HCT116 (cell line): ENCODE measurements at regions not wholly inside any gene's neighbourhood (a gene's known extent, or its start where the extent isn't known, plus 50 kb on each side); places are given as distances from the start of the nearest gene placed in this dataset.

Experiments used
- ATAC-seq: fragments of 200-7000 bp; cut with Tn5 transposase; 2 replicates; pipeline ENCODE4 v1.9.1; 2020; ENCODE audit warnings: mild to moderate bottlenecking, moderate library complexity
- BruUV-seq: library from RNA; stranded (reverse); fragments of 400-500 nt; replicated peaks from 2 replicates; lab custom pipeline; 2021; lab: Mats Ljungman, UMichigan
- CTCF ChIA-PET: fragments of 300-600 bp; sonication (Branson Sonifier 250); formaldehyde crosslinking; loops from one replicate; lab custom pipeline; 2021; ENCODE audit warnings: antibody characterized with exemption; lab: Charles Lee
- POLR2A ChIA-PET: fragments of 300-600, 350-600 bp; sonication (Branson Sonifier 250); formaldehyde crosslinking; loops from one replicate; lab custom pipeline; 2021; ENCODE audit warnings: antibody characterized with exemption; lab: Charles Lee
- RAD21 ChIA-PET, 2 experiments: fragments of 300-600 bp; sonication (Branson Sonifier 250); formaldehyde crosslinking; loops; one replicate each; lab custom pipeline; 2023; ENCODE audit warnings: low total read pairs in 2 of 2; ENCODE audit not compliant: uncharacterized antibody in 2 of 2, unreplicated experiment in 2 of 2, low non-redundant PET in 1 of 2; lab: Charles Lee
- DNase-seq: peaks from one replicate; pipeline ENCODE4 v3.0.0-alpha.2; 2010; ENCODE audit warnings: low read depth, low spot score
- H2AFZ ChIP-seq: fragments of 200-600 bp; shearing (Covaris generic), sonication (generic); 2 replicates; pipeline ENCODE4 v1.6.1; 2017; ENCODE audit warnings: low read depth, mixed run types, mixed read lengths, antibody characterized with exemption, low read length; ENCODE audit not compliant: poor library complexity, severe bottlenecking
- H3K27ac ChIP-seq: 2 replicates; pipeline ENCODE4 v1.5.1; 2012; ENCODE audit warnings: low read depth, low read length
- H3K27me3 ChIP-seq: fragments of 200-600 bp; sonication (generic); 2 replicates; pipeline ENCODE4 v1.6.1; 2016; ENCODE audit warnings: mixed run types, low read length, mixed read lengths; ENCODE audit not compliant: insufficient read depth
- H3K36me3 ChIP-seq, 2 experiments: fragments of 200-500 bp in 1 of 2; fragments of 200-600 bp in 1 of 2; sonication (Bioruptor generic) in 1 of 2; sonication (generic) in 1 of 2; 2 replicates each; pipeline versions ENCODE4 v1.5.1 to v1.6.1; 2014 to 2016; ENCODE audit warnings: low read length in 2 of 2, inconsistent platforms in 1 of 2, mixed read lengths in 1 of 2, mixed run types in 1 of 2; ENCODE audit not compliant: insufficient read depth in 2 of 2, control insufficient read depth in 1 of 2
- H3K4me1 ChIP-seq, 2 experiments: fragments of 200-600 bp in 1 of 2; sonication (generic) in 1 of 2; 2 replicates each; pipeline versions ENCODE4 v1.5.1 to v1.6.1; 2012 to 2017; ENCODE audit warnings: low read length in 2 of 2, inconsistent platforms in 1 of 2, mild to moderate bottlenecking in 1 of 2, mixed read lengths in 1 of 2, mixed run types in 1 of 2, moderate library complexity in 1 of 2; ENCODE audit not compliant: insufficient read depth in 2 of 2, control insufficient read depth in 1 of 2
- H3K4me2 ChIP-seq: fragments of 200-600 bp; sonication (generic); 2 replicates; pipeline ENCODE4 v1.6.1; 2017; ENCODE audit warnings: mixed run types, low read length, mixed read lengths
- H3K4me3 ChIP-seq, 2 experiments: fragments of 200-600 bp in 1 of 2; sonication (generic) in 1 of 2; replicated peaks in 1 of 2; 2 replicates each; pipeline ENCODE4 v1.5.1; 2011 to 2016; ENCODE audit warnings: low read length in 2 of 2, control low read depth in 1 of 2, low read depth in 1 of 2, mild to moderate bottlenecking in 1 of 2, mixed read lengths in 1 of 2, mixed run types in 1 of 2
- H3K79me2 ChIP-seq: fragments of 200-600 bp; sonication (generic); 2 replicates; pipeline ENCODE4 v1.6.1; 2017; ENCODE audit warnings: mild to moderate bottlenecking, mixed run types, low read length, moderate library complexity, mixed read lengths; ENCODE audit not compliant: insufficient read depth
- H3K9ac ChIP-seq: fragments of 200-600 bp; sonication (generic); 2 replicates; pipeline ENCODE4 v1.6.1; 2016; ENCODE audit warnings: low read length, mixed read lengths
- H3K9me2 ChIP-seq: fragments of 200-600 bp; sonication (generic), shearing (Covaris generic); 2 replicates; pipeline ENCODE4 v1.6.1; 2017; ENCODE audit warnings: mixed run types, mild to moderate bottlenecking, moderate library complexity; ENCODE audit not compliant: insufficient read depth
- H3K9me3 ChIP-seq, 2 experiments: fragments of 200-500 bp in 1 of 2; fragments of 200-600 bp in 1 of 2; sonication (Bioruptor generic) in 1 of 2; sonication (generic) in 1 of 2; 2 replicates each; pipeline ENCODE4 v1.6.1; 2014 to 2017; ENCODE audit warnings: low read length in 2 of 2, mixed read lengths in 2 of 2, inconsistent platforms in 1 of 2, low read depth in 1 of 2, mild to moderate bottlenecking in 1 of 2, mixed run types in 1 of 2, moderate library complexity in 1 of 2; ENCODE audit not compliant: control insufficient read depth in 1 of 2, insufficient read depth in 1 of 2
- H4K20me1 ChIP-seq: fragments of 200-600 bp; sonication (generic), shearing (Covaris generic); 2 replicates; pipeline ENCODE4 v1.6.1; 2017; ENCODE audit warnings: mixed run types, mild to moderate bottlenecking, moderate library complexity; ENCODE audit not compliant: insufficient read depth
- EGR1 ChIP-seq: IDR thresholded peaks from 2 replicates; pipeline ENCODE4 v1.6.1; 2012; ENCODE audit warnings: low read depth
- ELF1 ChIP-seq: IDR thresholded peaks from 2 replicates; pipeline ENCODE4 v1.6.1; 2012; ENCODE audit warnings: low read depth, borderline replicate concordance
- FOSL1 ChIP-seq: IDR thresholded peaks from 2 replicates; pipeline ENCODE4 v1.6.1; 2012; ENCODE audit warnings: low read depth
- POLR2A ChIP-seq: IDR thresholded peaks from 2 replicates; pipeline ENCODE4 v1.7.0; 2011; ENCODE audit warnings: borderline replicate concordance; ENCODE audit not compliant: insufficient read depth, insufficient read length; ENCODE audit errors: extremely low read depth
- RAD21 ChIP-seq: IDR thresholded peaks from 2 replicates; pipeline ENCODE4 v1.6.1; 2012; ENCODE audit warnings: low read depth, mild to moderate bottlenecking
- SRF ChIP-seq: IDR thresholded peaks from 2 replicates; pipeline ENCODE4 v1.6.1; 2012; ENCODE audit warnings: low read depth
- YY1 ChIP-seq: IDR thresholded peaks from 2 replicates; pipeline ENCODE4 v1.6.1; 2011; ENCODE audit warnings: low read length, low read depth, moderate library complexity, mild to moderate bottlenecking; ENCODE audit not compliant: insufficient replicate concordance; ENCODE audit errors: extremely low read depth
- ZFX ChIP-seq: fragments of 450-650 bp; IDR thresholded peaks from 2 replicates; pipeline ENCODE4 v1.6.1; 2017
- ZNF274 ChIP-seq: fragments of 200-500 bp; sonication (Bioruptor generic); IDR thresholded peaks from 2 replicates; pipeline ENCODE4 v1.6.1; 2014; ENCODE audit warnings: mild to moderate bottlenecking, low read depth, low read length, inconsistent platforms
- intact Hi-C: fragments of 100-400 bp; cut with micrococcal nuclease; formaldehyde crosslinking; loops from 2 replicates; pipeline ENCODE4 v1.10.0; 2022
- TF ChIP-seq, protein P1 (sequence below), 3 experiments: fragments of 200-600 bp in 1 of 3; sonication (generic) in 1 of 3; IDR thresholded peaks in 2 of 3; conservative IDR thresholded peaks in 1 of 3; 2 replicates each; pipeline ENCODE4 v1.5.1; 2012 to 2017; ENCODE audit warnings: low read depth in 2 of 3, low read length in 2 of 3, antibody characterized with exemption in 1 of 3, borderline replicate concordance in 1 of 3, control low read depth in 1 of 3, mild to moderate bottlenecking in 1 of 3, mixed read lengths in 1 of 3, mixed run types in 1 of 3, moderate library complexity in 1 of 3; ENCODE audit not compliant: insufficient read depth in 1 of 3
- TF ChIP-seq, protein P2 (sequence below): IDR thresholded peaks from 2 replicates; pipeline ENCODE4 v1.6.1; 2012
- TF ChIP-seq, protein P3 (sequence below): IDR thresholded peaks from 2 replicates; pipeline ENCODE4 v1.6.1; 2011; ENCODE audit warnings: mild to moderate bottlenecking, low read length, moderate library complexity; ENCODE audit not compliant: insufficient replicate concordance; ENCODE audit errors: extremely low read depth

DNA sequence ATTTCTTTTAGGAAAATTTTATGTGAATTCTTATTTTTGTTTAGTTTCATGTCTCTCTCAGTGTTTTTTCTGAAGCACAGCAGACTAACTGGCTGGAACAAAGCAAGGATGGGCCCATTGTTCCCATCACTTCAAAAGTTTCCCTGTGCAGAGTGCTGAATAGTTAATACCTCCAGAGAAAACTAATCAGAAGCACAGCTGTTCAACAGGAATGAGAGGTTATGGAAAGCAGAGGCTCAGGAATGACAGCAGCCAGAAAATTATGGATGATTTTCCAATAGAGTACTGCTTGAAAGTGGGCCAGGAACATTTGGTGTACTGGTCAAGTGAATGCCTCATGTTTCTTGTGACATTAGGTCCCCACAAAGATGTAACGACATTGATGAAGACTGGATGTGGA lies 173.0 kb upstream of the TARS1 start:
- no peak for DNase-seq
- ATAC-seq, result no peak
- Histone ChIP-seq H3K9ac (no peak overlapping the region), H2AFZ (no peak overlapping the region), H3K36me3 (no peaks in the 10 kb centered on the region), H3K27me3 (no peaks in the 10 kb centered on the region), H3K9me3 (no peaks in the 10 kb centered on the region), H3K4me3 (no peak overlapping the region), H3K4me1 (peaks cover 0 to 12% of the 10 kb centered on the region in 2 experiments; a peak in 2 of 4 replicates), H3K27ac (no peak overlapping the region), H3K79me2 (no peaks in the 10 kb centered on the region), H3K9me2 (no peaks in the 10 kb centered on the region), H3K4me2 (no peak overlapping the region), H4K20me1 (no peaks in the 10 kb centered on the region)
- POLR2A ChIA-PET, result no interaction called here
- BruUV-seq, result no TSS peak
- CTCF ChIA-PET, result no interaction called here
- no peak for TF ChIP-seq ZNF274
- TF ChIP-seq, protein P1, sequence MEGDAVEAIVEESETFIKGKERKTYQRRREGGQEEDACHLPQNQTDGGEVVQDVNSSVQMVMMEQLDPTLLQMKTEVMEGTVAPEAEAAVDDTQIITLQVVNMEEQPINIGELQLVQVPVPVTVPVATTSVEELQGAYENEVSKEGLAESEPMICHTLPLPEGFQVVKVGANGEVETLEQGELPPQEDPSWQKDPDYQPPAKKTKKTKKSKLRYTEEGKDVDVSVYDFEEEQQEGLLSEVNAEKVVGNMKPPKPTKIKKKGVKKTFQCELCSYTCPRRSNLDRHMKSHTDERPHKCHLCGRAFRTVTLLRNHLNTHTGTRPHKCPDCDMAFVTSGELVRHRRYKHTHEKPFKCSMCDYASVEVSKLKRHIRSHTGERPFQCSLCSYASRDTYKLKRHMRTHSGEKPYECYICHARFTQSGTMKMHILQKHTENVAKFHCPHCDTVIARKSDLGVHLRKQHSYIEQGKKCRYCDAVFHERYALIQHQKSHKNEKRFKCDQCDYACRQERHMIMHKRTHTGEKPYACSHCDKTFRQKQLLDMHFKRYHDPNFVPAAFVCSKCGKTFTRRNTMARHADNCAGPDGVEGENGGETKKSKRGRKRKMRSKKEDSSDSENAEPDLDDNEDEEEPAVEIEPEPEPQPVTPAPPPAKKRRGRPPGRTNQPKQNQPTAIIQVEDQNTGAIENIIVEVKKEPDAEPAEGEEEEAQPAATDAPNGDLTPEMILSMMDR (IDR thresholded peaks at IDR 0.05 in 2 of 3, conservative IDR thresholded peaks at IDR 0.05 in 1 of 3; ENCODE audit: borderline replicate concordance in 1 of 3, insufficient read depth in 1 of 3, low read depth in 2 of 3, low read length in 2 of 3), result no peak
- TF ChIP-seq RAD21, result no peak
- TF ChIP-seq FOSL1, result no peak
- no peak for TF ChIP-seq ELF1
- no peak for TF ChIP-seq SRF
- TF ChIP-seq ZFX, result no peak
- no peak for TF ChIP-seq POLR2A
- TF ChIP-seq YY1, result no peak
- TF ChIP-seq, protein P2, sequence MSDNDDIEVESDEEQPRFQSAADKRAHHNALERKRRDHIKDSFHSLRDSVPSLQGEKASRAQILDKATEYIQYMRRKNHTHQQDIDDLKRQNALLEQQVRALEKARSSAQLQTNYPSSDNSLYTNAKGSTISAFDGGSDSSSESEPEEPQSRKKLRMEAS, result no peak
- no peak for TF ChIP-seq EGR1
- TF ChIP-seq, protein P3, sequence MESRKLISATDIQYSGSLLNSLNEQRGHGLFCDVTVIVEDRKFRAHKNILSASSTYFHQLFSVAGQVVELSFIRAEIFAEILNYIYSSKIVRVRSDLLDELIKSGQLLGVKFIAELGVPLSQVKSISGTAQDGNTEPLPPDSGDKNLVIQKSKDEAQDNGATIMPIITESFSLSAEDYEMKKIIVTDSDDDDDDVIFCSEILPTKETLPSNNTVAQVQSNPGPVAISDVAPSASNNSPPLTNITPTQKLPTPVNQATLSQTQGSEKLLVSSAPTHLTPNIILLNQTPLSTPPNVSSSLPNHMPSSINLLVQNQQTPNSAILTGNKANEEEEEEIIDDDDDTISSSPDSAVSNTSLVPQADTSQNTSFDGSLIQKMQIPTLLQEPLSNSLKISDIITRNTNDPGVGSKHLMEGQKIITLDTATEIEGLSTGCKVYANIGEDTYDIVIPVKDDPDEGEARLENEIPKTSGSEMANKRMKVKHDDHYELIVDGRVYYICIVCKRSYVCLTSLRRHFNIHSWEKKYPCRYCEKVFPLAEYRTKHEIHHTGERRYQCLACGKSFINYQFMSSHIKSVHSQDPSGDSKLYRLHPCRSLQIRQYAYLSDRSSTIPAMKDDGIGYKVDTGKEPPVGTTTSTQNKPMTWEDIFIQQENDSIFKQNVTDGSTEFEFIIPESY, result no peak
- intact Hi-C loops, result no loop called here
- RAD21 ChIA-PET, result no interaction called here
